GM06990 (cell line): ENCODE measurements at regions not wholly inside any gene's neighbourhood (a gene's known extent, or its start where the extent isn't known, plus 50 kb on each side); places are given as distances from the start of the nearest gene placed in this dataset.

Experiments
- DNase-seq: peaks from one replicate; pipeline ENCODE4 v3.0.0-alpha.2; 2011; ENCODE audit not compliant: insufficient read length; ENCODE audit errors: extremely low read depth
- H3K27me3 ChIP-seq: replicated peaks from 2 replicates; pipeline ENCODE4 v1.6.0; 2011; ENCODE audit warnings: low read length; ENCODE audit not compliant: control insufficient read depth, insufficient read depth
- H3K36me3 ChIP-seq: 2 replicates; pipeline ENCODE4 v1.5.1; 2011; ENCODE audit warnings: low read length; ENCODE audit not compliant: control insufficient read depth, insufficient read depth
- H3K4me3 ChIP-seq: replicated peaks from 2 replicates; pipeline ENCODE4 v1.5.1; 2011; ENCODE audit warnings: low read depth, mild to moderate bottlenecking, control low read depth, low read length
- TF ChIP-seq, protein P1 (sequence below): IDR thresholded peaks from 2 replicates; pipeline ENCODE4 v1.5.1; 2011; ENCODE audit warnings: low read length, control low read depth, mild to moderate bottlenecking, inconsistent platforms; ENCODE audit not compliant: insufficient read depth, poor library complexity, severe bottlenecking

DNA sequence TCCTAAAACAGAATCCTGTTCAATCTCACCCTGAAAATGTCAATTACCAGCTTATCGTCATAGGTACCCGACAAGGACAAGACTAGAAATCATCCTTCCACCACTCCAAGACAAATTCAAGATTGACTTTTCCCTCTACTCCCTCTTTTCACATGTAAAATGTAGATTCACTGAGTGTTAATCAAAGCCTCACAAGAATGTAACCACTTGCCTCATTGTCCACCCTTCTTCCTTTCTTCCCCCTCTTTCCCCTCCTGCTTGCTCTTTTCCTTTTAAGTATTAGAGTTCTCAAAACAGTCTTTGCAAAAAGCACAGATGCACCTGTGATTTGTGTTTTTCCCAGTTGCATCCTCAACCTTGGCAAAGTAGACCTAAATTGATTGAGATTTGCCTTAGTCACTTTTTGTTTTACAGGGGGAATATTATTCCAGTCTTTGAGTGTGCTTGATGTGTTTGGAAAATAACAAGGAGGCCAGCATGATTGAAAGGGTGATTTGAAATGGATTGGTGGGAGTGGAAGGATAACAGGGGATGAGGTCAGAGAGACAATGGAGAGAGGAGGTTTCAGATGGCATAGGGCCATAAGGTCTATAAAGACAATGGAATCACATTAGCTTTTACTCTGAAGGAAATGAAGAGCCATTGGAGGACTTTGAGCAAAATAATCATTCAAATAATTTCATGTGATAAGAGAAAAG, 231.3 kb upstream of the TYRP1 start:
- H3K36me3 ChIP-seq: no peaks in the 10 kb centered on the region
- H3K27me3 ChIP-seq: no peaks in the 10 kb centered on the region
- TF ChIP-seq, protein P1, sequence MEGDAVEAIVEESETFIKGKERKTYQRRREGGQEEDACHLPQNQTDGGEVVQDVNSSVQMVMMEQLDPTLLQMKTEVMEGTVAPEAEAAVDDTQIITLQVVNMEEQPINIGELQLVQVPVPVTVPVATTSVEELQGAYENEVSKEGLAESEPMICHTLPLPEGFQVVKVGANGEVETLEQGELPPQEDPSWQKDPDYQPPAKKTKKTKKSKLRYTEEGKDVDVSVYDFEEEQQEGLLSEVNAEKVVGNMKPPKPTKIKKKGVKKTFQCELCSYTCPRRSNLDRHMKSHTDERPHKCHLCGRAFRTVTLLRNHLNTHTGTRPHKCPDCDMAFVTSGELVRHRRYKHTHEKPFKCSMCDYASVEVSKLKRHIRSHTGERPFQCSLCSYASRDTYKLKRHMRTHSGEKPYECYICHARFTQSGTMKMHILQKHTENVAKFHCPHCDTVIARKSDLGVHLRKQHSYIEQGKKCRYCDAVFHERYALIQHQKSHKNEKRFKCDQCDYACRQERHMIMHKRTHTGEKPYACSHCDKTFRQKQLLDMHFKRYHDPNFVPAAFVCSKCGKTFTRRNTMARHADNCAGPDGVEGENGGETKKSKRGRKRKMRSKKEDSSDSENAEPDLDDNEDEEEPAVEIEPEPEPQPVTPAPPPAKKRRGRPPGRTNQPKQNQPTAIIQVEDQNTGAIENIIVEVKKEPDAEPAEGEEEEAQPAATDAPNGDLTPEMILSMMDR: no peak
- no peak for DNase-seq
- H3K4me3 ChIP-seq: no peak overlapping the region

GRCh38 chr9:12462861-12463260, 230.3 kb upstream of the TYRP1 start:
- Histone ChIP-seq H3K4me3 (no peak overlapping the region), H3K36me3 (no peaks in the 10 kb centered on the region), H3K27me3 (no peaks in the 10 kb centered on the region)
- no peak for DNase-seq
- TF ChIP-seq, protein P1: no peak

DNA sequence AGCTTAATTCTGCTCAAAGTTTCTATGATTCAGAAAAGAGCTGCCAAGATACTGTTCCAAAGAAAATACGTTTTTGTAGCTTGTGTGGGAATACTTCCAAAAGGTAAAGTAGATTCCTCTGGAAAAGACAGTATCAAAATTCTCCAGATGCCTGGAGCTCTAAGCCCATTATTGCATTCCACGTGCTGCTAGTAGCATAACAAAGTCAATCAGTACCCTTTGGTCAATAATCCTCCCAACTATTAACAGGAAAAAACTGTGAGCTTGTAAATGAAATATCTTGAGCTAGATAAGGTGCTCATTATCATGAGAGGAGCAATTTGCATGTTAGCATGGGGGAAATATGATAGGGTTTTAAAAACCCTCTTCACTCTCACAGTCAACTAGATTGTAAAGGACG, 229.5 kb upstream of the TYRP1 start:
- Histone ChIP-seq H3K4me3 (no peak overlapping the region), H3K27me3 (no peaks in the 10 kb centered on the region), H3K36me3 (no peaks in the 10 kb centered on the region)
- TF ChIP-seq, protein P1: no peak
- no peak for DNase-seq

DNA sequence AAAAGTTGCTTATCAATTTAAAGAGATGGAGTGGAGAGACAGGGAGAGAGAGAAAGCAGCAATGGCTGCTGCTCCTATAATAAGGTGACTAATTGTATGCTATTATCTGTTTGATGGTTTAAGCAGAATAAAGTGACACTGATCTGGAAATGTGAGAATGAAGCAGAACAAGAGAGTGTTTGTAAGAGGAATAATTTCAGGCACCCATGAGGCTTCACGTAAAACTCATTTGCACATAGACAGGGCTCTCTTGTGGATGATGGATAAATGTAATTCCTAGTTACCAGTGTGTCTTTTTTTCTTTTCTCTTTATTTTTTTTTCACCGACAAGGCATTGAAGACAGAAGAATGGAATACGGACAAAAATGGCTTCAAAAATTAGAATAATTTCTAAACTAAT, 228.8 kb upstream of the TYRP1 start:
- no peak for DNase-seq
- TF ChIP-seq, protein P1: no peak
- Histone ChIP-seq H3K27me3 (no peaks in the 10 kb centered on the region), H3K4me3 (no peak overlapping the region), H3K36me3 (no peaks in the 10 kb centered on the region)

GRCh38 chr9:12464910-12465512, 228.2 kb upstream of the TYRP1 start:
- no peaks in the 10 kb centered on the region for H3K27me3 ChIP-seq
- no peaks in the 10 kb centered on the region for H3K36me3 ChIP-seq
- no peak overlapping the region for H3K4me3 ChIP-seq
- TF ChIP-seq, protein P1: peak; percentile 52
- no peak for DNase-seq

DNA sequence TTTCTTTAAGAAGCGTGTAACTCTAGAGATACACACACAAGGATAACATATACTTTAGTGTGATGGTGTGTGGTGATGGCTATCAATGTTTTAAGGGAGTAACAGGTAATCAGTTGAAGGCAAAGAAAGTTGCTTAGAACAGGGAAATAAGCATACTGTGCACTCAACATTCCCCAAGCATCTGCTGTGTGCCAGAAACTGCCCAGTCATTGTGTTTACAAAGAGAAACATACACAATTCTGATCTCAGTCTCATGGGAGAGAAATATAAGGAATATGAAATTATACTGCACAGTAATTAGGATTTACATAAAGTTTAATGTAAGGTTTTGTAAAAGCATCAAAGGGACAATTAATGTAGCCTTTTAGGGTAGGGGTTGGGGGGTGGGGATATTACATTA, 224.1 kb upstream of the TYRP1 start:
- H3K36me3 ChIP-seq: no peaks in the 10 kb centered on the region
- no peak for DNase-seq
- TF ChIP-seq, protein P1: no peak
- H3K27me3 ChIP-seq: no peaks in the 10 kb centered on the region
- no peak overlapping the region for H3K4me3 ChIP-seq
